Activated CD4-positive, alpha-beta T cell treated with anti-CD3 and anti-CD28 coated beads, Interleukin-2, Interleukin-6, amounts not matched to agents 100 ng/mL and 50 ng/mL, durations not matched to agents 16 hours and 8 hours (primary cell): ENCODE measurements at regions not wholly inside any gene's neighbourhood (a gene's known extent, or its start where the extent isn't known, plus 50 kb on each side); places are given as distances from the start of the nearest gene placed in this dataset.

ENCODE experiments used
- DNase-seq: peaks from one replicate; pipeline ENCODE4 v3.0.0-alpha.2; 2020

DNA sequence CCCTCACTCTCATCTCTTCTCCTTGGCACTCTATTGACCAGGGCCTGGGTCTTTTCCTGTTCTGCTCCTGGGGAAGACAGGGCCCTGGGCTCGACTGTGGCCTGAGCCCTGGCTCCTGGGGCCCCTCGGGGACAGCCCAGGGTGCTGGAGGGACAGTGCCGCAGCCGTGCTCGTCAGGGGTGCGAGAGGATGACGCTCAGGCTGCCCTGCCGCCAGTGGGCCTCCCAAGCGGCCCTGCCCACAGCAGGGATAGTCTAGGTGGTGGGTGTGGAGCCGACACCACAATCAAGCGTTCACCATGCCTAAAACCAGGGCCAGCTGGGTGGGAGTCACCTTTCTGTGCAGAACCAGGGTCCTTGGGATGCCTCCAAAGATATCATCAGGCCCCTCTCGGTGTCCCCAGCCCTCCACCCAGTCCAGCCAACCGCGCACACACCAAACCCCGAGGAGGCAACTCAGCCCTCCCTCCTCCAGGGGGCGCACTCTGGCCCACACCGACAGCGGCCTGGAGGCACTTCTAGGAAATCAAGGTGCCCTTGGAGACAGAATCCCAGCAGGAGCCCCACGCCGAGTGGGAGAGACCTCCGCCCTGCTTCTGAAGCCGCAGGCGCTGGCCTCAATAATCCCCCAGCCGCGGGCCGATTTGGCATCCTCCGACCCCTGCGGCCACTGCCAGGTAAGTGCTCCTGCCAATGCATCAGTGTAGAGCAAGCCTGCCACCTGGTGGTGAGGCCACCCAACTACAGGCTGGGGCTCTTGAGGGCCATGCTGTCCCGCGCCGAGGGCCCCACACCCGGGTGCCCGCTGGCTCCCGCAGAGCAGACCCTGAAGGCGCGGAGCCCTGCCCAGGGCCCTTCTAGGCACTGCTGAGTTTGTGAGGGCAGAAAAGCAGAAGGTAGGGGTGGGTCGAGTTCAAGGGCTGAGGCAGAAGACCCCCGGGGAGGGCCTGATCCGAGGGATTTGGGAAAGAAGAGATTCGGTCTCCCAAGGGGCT is 496.4 kb downstream of the BUD13 start:
- peak; percentile 85 for DNase-seq

DNA sequence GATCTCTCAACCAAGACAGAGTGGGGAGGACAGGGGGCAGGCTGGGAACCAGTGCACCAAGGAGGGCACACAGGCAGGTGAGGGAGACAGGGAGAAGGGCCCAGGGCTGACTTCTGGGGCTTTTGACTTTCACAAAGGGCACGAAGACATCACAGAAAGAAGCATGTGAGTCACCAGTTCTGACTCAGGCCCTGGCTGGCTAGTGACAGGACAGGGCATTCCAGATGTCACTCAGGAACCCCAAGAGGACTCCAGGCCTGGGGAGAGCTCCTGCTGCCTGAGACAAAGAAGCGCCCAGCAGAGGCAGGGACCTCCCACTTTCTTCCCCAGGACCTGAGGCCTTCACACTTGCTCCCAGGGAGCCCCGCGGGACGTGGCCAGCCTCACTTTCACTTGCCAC is 497.2 kb downstream of the BUD13 start:
- no peak for DNase-seq

DNA sequence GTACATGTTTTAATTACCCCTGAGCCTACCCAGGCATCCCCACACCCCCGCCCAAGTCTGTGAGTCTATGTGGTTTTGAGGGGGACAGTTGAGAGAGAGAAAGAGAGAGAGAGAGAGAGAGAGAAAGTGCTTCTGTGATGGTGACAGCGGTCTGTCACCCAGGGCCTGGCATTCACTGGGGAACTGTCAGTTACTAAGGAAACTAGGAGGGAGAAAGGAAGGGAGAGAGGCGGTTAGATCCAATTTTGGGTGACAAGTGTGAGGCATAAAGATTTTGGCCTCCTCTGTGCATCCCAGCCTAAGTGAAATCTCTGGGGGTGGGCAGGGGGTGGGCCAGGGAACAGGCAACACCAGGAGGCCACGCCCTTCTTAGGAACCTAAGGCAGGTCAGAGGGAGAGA is 498.3 kb downstream of the BUD13 start:
- DNase-seq, result no peak

DNA sequence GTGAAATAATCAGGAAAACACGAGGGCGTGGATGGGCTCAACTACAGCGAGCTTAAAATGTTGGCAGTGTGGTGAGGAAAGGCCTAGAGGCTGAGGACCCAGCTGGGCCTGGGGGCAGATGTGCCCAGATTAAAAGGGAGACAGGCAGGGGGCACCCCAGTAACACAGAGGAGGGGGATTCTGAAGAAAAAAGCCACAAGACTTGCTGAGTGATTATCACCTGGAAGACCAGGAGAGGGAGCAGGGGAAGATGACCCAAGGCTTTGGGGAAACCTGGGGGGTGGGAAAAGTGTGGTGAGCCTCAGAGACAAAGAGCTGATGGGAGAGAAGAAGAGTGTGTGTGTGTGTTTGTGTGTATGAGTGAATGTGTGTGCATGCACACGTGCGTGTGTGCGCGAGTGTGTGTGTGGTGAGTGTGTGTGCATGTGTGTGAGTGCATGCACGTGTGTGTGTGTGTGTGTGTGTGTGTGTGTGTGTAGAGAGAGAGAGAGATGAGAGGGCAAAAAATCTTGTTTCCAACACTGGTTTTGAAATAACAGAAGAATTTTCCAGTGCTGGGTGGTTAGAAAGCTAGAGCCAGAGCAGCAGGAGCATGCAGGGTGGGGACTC is 500.5 kb downstream of the BUD13 start:
- DNase-seq, result no peak

DNA sequence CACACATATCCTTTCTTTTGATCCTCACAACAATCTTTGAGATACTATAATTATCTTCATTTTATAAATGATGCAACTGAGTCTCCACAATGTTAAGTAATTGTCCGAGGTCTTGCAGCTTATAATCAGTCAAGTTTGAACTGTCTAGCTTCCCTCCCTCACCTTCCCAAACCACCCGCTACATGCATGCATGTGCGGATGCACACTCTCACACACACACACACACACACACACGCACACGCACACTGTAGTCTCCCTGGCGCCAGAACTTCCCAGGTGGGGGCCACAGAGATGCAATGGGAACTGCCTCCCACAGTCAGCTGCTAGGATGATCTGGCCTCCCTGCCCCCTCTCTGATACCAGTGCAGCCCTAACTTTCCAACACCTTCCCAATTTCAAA is 501.3 kb downstream of the BUD13 start:
- DNase-seq, result no peak

DNA sequence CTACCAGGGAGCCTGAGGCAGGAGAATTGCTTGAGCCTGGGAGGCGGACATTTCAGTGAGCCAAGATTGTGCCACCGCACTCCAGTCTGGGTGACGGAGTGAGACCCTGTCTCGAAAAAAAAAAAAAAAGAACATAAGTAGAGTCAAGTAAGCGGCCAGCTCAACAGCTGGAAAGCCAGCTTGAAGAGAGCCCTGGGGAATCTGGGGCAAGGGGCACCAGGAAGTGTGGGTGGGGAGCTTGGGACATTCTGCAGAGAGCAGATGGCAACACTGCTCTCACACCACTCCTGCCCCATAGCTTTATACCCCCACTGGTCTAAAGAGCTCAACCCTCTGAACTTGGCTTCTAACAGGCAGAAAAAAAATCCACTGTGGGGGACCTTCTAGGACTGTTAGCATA is 505.6 kb downstream of the BUD13 start:
- no peak for DNase-seq

DNA sequence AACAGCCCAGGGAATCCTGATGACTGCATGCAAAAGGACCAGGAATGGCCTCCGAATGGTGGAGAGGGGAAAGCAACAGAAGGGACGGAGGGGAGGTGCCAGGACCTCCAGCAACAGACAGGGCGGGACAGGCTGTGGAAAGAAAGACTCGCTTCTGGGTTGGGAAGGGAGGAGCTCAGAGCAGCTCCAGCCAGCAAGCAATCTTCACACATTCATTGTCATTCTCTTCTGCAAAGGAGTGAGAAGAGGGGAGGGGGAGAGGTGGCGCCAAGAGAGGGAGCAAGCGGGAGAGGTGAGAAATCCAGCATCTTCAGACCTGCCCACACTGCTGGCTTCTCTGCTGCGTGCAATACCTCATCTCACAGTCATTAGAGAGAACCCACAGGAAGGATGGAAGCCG is 509.0 kb downstream of the BUD13 start:
- DNase-seq, result no peak

DNA sequence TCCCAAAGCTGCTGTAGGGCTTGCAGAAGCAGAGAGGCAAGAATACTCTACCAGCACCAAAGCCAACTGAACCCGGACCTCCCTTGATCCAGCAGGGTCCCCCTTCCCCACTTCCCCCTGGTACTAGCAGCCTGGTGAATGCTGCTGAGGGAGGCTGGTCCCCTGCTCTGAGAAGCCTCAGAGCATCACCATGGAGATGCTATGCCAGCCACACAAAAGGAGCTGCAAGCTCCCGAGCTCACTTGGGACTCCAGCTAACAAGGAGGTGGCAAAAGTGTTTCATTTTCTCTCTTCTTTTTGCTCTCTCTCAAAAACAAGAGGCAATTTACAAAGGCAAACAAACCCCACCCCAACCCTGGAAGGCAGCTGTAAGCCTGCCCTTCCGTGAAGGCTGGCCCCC is 509.8 kb downstream of the BUD13 start:
- DNase-seq, result no peak

DNA sequence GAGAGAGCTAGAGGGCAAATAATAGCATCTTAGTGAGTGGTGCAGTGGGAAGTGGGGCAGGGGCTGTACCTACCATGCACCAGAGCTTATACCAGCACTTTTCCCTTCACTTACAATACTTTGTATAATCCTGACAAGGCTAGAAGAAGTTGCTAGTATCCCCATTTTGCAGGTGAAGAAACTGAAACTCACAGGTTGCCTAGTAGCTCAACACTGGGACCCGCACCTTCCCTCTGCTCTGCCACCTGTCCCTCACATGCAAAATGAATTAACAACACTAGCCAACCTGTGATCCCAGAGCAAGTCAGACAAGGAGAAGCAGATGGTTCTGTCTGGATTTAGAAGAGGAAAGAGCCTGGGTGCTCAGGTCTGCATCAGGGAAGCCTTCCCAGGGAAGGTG is 510.4 kb downstream of the BUD13 start:
- DNase-seq, result no peak

DNA sequence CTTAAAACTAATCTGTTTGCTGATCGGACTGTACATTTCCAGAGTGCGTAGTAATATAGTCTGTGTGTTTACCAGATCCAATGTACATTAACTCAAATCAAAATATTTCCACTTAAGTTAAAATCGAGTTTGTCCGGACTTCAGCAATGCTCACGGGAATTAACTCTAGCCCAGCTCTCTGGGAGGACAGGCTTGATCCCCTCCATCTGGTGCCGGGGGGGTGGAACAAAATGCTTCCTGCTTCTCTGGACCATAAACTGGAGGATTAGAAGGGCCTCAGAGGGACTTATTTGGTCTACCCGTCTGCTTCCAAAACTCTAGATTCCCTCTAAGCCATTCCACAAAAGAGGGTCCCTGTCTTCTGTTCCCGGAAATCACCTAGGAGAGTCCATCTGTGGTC is 511.2 kb downstream of the BUD13 start:
- no peak for DNase-seq

DNA sequence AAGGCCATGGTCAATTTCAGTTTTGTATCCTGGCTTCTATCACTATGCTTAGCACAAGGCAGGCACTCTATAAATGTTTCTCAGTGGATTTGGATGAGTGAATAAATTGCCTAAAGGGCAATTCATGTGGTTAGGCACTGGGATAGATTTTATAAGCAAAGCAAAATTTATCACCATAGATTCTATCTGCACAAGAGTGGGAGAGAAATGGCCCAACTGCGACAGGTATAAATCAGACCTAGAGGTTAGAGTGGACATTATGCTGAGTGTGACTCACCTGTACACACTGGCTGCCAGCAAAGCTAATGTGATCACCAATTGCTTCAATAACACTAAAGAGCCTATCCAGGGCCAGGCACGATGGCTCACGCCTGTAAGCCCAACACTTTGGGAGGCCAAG is 514.0 kb downstream of the BUD13 start:
- DNase-seq, result no peak

DNA sequence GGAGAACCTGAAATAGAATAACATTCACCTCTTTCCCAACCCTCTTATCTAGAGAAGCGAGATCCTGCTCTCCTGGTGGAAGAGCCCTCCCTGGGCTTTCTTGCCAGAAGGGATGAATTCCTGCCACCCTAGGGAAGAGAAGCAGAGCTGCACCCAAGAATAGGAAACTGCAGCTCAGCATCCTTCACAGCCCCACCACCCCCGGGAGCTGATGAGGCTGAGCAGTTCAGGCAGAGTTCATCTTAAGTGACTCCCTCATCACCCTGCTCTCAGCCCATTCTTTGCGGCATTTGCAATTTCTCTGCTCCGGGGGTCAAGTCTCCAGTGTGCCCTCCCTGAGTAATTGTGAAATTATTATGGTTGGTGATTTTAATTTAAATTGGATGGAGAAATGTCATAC is 514.9 kb downstream of the BUD13 start:
- no peak for DNase-seq

DNA sequence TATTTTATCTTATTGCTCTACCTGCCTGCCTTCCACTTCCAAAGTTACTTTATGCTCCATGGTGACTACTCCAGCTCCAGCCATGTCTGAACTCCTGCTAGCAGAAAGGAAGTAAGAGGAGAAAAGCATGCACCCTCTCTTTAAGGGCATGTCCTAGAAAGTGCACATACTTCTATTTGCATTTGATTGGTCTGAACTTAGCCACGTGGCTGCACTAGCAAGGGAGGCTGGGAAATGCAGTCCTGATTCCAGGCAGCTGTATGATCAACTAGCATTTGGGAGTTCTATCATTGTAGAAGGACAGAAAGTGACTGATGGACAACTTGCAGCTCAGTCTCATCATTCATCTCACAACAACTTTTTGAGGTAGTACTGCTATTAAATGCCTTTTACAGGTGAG is 515.7 kb downstream of the BUD13 start:
- no peak for DNase-seq

DNA sequence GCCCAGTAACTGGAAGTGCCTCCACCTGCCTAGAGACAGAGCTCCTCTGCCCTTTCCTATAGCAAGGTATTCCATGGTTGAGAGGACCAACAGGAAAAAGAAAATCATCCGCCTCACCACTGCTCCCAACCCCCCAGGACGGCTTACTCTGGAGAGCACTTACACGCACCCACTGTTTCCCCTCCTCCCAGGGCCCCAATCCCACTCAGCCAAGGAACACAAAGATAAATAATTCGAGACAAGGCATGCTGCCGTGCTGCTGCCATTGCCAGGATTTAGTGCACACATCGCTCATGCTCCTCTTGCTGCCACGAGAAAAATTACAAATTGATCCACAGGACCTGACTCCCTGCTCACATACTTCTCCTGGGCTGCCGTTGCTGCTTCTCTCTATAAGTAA is 516.6 kb downstream of the BUD13 start:
- DNase-seq, result no peak

DNA sequence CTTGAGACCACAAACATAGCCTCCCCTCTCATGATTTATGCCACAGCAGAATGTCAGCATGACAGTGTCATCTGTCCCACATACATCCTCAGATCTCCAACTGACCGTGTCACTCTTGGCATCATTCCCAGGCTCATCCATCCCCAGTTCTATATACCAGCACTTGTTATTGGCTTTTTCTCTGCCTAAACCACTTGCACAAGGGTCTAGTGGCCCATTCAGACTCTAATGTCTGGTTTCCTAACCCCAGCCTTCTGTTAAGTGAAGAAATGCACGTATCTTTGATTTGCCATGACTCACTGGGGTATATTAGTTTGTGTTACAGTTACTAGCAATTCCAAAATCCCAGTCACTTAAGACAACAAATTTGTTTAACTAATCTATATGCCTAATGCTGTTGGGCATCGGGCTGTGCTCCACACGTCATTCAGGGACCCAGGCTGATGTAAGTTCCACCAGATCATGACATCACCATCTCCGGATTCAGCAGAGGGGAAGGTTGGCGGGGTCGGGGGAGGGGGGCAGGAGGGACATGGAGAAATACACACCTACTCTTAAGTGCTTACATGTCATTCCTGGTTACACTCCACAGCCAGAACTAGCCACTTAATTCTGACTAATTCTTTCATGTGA is 517.4 kb downstream of the BUD13 start:
- DNase-seq, result no peak

DNA sequence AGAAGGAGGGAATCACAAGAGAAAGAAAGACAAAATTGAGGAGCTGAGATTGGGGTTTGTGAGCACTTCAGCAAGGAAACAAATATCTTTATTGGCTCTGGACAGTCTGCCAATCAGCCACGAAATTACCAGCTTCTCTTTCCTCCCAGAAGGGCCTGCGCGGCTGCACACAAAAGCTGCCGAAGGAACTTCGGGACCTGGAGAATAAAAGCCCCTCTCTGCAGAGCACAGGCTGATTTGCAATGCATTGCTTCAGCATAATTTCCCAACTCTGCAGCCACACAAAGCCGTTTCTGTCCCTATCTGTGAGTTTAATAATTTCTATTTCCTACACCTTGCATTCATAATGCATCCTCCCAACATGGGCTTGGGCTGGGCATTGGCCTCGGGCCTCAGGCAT is 522.6 kb downstream of the BUD13 start:
- DNase-seq, result no peak

DNA sequence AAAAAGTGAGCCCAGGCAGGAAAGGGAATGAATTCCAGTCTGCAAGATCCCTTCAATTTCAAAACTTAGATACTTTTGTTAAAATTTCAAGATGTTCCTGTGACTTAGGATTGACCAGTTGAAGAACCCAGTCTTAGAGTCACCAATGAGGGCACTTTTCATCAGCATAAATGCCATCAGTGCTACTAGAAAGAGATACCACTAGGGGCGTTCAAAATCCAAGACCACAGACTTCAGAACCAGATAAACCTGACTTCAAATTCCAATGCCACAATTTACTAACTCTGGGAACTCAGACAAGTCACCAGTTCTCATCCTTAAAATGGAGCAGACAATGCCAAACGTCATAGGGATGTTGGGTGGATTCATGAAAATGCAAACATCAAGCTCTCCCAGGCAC is 523.2 kb downstream of the BUD13 start:
- DNase-seq, result no peak

DNA sequence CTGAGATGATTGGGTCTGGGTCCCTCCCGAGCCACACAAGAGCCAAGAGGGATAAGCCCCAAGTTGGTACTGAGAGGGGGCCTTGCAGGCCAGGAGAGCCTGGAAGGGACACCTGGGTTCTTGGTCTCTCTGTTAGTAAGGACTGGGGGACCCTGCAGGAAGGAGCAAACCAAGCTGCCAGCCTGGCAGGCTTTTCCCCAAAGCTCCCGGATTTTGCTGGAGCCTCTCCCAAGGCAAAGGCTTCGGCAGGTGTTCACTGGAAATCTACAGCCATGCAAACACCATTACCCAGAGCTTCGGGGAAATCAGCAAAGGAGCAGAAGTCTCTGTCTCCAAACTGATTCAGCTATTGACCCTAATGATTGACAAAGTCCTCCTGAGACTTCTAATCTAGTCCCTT is 527.9 kb downstream of the BUD13 start:
- no peak for DNase-seq

DNA sequence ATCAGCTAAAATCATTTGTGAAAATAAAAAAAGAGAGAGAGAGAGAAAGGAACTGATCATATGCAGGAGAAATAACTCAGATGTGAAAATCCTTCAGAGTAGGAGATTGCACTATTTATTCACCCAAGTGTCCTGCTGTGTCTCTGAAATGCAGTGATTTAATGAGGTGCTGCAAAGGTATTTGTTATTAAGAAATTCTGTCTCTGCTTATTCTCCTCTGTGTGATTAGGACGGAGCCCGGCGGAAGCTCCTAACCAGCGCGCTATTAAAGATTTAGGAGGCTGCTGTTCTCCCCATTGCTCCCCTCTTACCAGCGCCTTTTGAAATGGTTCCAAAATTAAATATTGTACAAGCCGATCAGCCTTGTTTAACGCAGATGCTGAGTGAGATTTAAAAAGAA is 528.3 kb downstream of the BUD13 start:
- no peak for DNase-seq

DNA sequence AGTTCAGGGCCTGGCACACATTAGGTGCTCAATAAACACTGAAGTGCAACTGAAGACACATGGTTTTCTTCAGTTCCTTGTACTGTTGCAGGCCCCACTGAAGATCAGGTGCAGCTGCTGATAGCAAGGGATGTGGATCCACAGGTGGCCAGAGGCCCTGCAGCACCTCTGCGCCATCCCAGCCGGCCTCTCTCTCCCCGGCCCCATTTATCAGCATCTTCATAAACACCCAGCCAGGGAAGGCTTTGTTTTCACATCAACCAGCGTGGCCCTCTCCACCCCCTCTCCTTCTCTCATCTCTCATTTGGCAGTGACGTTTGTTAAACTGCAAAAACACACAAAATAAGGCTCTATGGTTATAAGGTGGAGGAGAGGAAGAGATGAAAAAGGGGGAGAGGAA is 528.8 kb downstream of the BUD13 start:
- DNase-seq, result no peak

DNA sequence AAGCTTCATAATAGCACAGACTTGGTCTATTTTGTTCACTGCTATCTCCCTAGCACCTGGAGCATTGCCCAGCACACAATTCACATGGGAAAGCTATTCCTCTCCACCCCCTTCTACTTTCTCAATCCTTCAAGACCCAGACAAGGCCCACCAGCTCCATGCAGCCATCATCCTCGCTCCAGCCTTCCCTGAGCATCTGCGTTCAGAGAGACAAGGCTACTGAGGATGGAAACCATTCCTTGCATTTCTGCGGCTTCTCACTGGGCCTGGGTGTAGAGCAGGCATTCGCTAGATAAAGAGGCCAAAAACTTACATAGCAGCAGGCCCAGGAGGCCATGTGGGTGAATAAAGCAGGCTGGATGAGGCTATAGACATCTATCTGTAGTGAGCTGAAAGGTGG is 530.8 kb downstream of the BUD13 start:
- DNase-seq, result no peak

DNA sequence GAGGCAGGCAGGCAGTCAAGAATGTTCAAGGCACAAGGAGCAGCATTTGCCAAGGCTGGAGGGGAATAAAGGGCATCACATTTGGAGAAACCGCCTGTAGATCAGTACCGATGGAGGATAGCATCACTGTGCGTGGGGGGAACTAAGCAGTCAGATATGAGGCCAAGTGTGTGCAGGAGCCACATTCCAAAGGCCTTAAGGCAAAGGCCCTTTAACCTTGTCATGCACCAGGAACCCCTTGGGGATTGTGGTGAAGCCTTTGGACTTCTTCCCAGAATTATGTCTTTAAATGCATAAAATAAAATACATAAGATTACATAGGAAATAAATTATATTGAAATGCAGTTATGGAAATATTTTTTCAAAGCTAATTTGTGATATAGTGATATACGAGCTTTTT is 532.1 kb downstream of the BUD13 start:
- no peak for DNase-seq

DNA sequence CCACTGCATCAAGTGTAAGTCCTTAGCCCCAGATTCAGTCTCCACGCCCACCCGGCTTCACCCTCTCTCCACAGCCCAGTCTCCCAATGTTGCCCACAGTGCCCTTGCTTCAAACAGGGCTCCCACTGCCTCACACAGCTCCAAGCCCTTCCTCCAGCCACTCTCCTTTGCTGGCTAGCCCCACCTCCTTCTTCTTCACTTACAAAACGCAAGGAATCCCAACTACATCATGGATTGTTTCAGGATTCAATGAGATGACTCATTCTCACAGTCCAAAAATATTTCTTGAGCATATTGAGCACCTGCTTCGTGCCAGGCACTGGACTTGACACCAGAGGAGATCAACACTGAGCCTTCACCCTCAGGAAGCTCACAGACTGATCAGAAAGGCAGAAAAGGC is 533.5 kb downstream of the BUD13 start:
- no peak for DNase-seq

DNA sequence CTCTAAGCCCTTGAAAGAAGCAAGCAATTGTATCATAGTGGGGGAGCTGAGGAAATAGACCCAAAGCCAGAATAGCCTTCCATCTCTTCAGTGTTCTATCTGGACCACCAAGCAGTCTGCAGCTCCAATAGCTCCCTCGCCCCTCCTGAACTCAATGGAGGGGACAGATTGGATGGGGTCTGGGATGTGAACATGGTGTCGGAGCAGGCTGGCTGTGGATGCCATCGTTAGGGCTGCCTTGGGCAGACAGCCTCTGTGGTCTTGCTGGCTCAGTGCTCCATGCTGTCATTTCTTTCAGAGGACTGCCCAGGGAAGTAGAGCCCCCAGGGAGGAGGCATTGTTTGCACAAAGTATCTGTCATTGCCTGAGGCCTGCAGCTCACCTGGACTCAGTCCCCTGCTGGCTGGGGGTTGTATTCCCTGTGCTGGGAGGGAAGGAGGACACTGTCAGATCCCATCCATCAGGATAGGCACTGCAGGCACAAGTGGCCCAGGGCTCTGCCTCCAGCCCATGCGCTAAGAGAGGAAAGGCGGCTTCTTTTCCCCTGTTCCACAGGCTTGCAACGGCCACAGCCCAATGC is 537.7 kb downstream of the BUD13 start:
- no peak for DNase-seq
